ENCODE measurements at regions not wholly inside any gene's neighbourhood (a gene's known extent, or its start where the extent isn't known, plus 50 kb on each side); places are given as distances from the start of the nearest gene placed in this dataset.

- H3K36me3 ChIP-seq (ENCODE audit: control insufficient read depth in 2 of 2, extremely low read depth in 1 of 2, insufficient read depth in 2 of 2, low read length in 2 of 2): no peaks in the 10 kb centered on the region
- H3K9me1 ChIP-seq (ENCODE audit: control insufficient read depth, extremely low read depth, insufficient read depth, low read length): no peaks in the 10 kb centered on the region
- no peaks in the 10 kb centered on the region for H3K79me2 ChIP-seq (ENCODE audit: control insufficient read depth, insufficient read depth, low read length)
- H2AFZ ChIP-seq (ENCODE audit: control insufficient read depth, low read length): no peak overlapping the region
- no peaks in the 10 kb centered on the region for H4K20me1 ChIP-seq (ENCODE audit: control insufficient read depth, extremely low read depth, insufficient read depth, low read length)
- FAIRE-seq: no peak
- no peaks in the 10 kb centered on the region for H3K27me3 ChIP-seq (ENCODE audit: control insufficient read depth, extremely low read depth, insufficient read depth, low read length)
- H3K4me1 ChIP-seq (ENCODE audit: control insufficient read depth, extremely low read depth, insufficient read depth, low read length): no peaks in the 10 kb centered on the region
- DNase-seq (ENCODE audit: low read depth, low spot score): no peak
- no peak overlapping the region for H3K4me3 ChIP-seq (ENCODE audit: control insufficient read depth in 2 of 3, extremely low read depth in 1 of 3, insufficient read depth in 2 of 3, low read depth in 1 of 3, low read length in 3 of 3)
- no peak overlapping the region for H3K9ac ChIP-seq (ENCODE audit: control insufficient read depth, extremely low read depth, insufficient read depth, low read length)
- H3K27ac ChIP-seq (ENCODE audit: control insufficient read depth, insufficient read depth, low read length): no peak overlapping the region
- H3K4me2 ChIP-seq (ENCODE audit: control insufficient read depth, extremely low read depth, insufficient read depth, low read depth, low read length): no peak overlapping the region
- dilution Hi-C loops (cut with MboI; ENCODE audit: extremely low pct_ligation_motif_present, low sequenced_read_pairs): no loop called here
- no peaks in the 10 kb centered on the region for H3K9me3 ChIP-seq (ENCODE audit: control insufficient read depth, low read depth, low read length)
- no peak for TF ChIP-seq CTCF (optimal IDR thresholded peaks at IDR 0.05 in 1 of 3, IDR thresholded peaks at IDR 0.05 in 1 of 3, conservative IDR thresholded peaks at IDR 0.05 in 1 of 3; ENCODE audit: extremely low read depth in 1 of 3, insufficient read depth in 2 of 3, low read length in 3 of 3)
- no peak for TF ChIP-seq EZH2 (IDR thresholded peaks at IDR 0.05; ENCODE audit: low read length)
Measured at GRCh38 chr10:61160253-61160652, 216.3 kb upstream of the RHOBTB1 start.

DNA sequence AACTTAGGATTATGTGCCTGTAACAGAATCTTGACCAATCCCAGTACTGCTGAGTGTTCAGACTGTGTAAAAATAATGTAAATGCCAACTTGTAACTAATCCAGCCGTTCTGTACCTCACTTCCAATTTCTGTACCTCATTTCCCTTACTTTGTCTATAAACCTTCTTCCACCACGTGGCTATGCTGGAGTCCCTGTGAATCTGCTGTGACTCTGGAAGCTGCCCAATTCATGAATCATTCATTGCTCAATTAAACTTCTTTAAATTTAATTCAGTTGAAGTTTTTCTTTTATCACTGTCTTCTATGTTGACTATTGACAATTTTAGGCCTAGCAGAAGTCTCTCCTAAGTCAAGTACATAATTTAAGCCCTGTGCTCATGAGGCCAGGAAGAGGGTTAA is 215.3 kb upstream of the RHOBTB1 start:
- FAIRE-seq (no peak), DNase-seq (ENCODE audit: low read depth, low spot score) (no peak)
- Histone ChIP-seq H3K9ac (ENCODE audit: control insufficient read depth, extremely low read depth, insufficient read depth, low read length) (no peak overlapping the region), H3K9me1 (ENCODE audit: control insufficient read depth, extremely low read depth, insufficient read depth, low read length) (no peaks in the 10 kb centered on the region), H3K36me3 (ENCODE audit: control insufficient read depth in 2 of 2, extremely low read depth in 1 of 2, insufficient read depth in 2 of 2, low read length in 2 of 2) (no peaks in the 10 kb centered on the region), H3K9me3 (ENCODE audit: control insufficient read depth, low read depth, low read length) (no peaks in the 10 kb centered on the region), H3K4me2 (ENCODE audit: control insufficient read depth, extremely low read depth, insufficient read depth, low read depth, low read length) (no peak overlapping the region), H3K27me3 (ENCODE audit: control insufficient read depth, extremely low read depth, insufficient read depth, low read length) (no peaks in the 10 kb centered on the region), H3K4me3 (ENCODE audit: control insufficient read depth in 2 of 3, extremely low read depth in 1 of 3, insufficient read depth in 2 of 3, low read depth in 1 of 3, low read length in 3 of 3) (no peak overlapping the region), H3K79me2 (ENCODE audit: control insufficient read depth, insufficient read depth, low read length) (no peaks in the 10 kb centered on the region), H2AFZ (ENCODE audit: control insufficient read depth, low read length) (no peak overlapping the region), H3K27ac (ENCODE audit: control insufficient read depth, insufficient read depth, low read length) (no peak overlapping the region), H3K4me1 (ENCODE audit: control insufficient read depth, extremely low read depth, insufficient read depth, low read length) (no peaks in the 10 kb centered on the region), H4K20me1 (ENCODE audit: control insufficient read depth, extremely low read depth, insufficient read depth, low read length) (no peaks in the 10 kb centered on the region)
- no peak for TF ChIP-seq CTCF (optimal IDR thresholded peaks at IDR 0.05 in 1 of 3, IDR thresholded peaks at IDR 0.05 in 1 of 3, conservative IDR thresholded peaks at IDR 0.05 in 1 of 3; ENCODE audit: extremely low read depth in 1 of 3, insufficient read depth in 2 of 3, low read length in 3 of 3)
- no peak for TF ChIP-seq EZH2 (IDR thresholded peaks at IDR 0.05; ENCODE audit: low read length)
- dilution Hi-C loops (cut with MboI; ENCODE audit: extremely low pct_ligation_motif_present, low sequenced_read_pairs): no loop called here

Data from keratinocyte (primary cell).